Stimulated activated naive B cell treated with anti-CD40 and anti-IgM and Interleukin-4, amounts not matched to agents 10 μg/mL and 1 μg/mL and 100 μg/mL, for 72 hours (primary cell): ENCODE measurements at regions not wholly inside any gene's neighbourhood (a gene's known extent, or its start where the extent isn't known, plus 50 kb on each side); places are given as distances from the start of the nearest gene placed in this dataset.

Experiments used
- ATAC-seq, 2 donors: fragments of 150-1000 bp; cut with Tn5 transposase; replicated peaks; 2 replicates each; pipeline ENCODE4 v1.10.0; 2021; ENCODE audit warnings: moderate library complexity in 1 of 2
- DNase-seq: peaks from one replicate; pipeline ENCODE4 v3.0.0; 2021
- H3K27ac Mint-ChIP-seq: one replicate; pipeline ENCODE4 v1.8.0; 2022; ENCODE audit warnings: mild to moderate bottlenecking, mixed read lengths
- H3K27me3 Mint-ChIP-seq, 2 donors: one replicate each; pipeline ENCODE4 v1.8.0; 2022; ENCODE audit warnings: mixed read lengths in 2 of 2
- H3K36me3 Mint-ChIP-seq, 2 donors: one replicate each; pipeline ENCODE4 v1.8.0; 2022; ENCODE audit warnings: mixed read lengths in 2 of 2, mild to moderate bottlenecking in 1 of 2
- H3K4me1 Mint-ChIP-seq, 2 donors: one replicate each; pipeline ENCODE4 v1.8.0; 2022; ENCODE audit warnings: mixed read lengths in 2 of 2, mild to moderate bottlenecking in 1 of 2
- H3K4me3 Mint-ChIP-seq, 2 donors: one replicate each; pipeline ENCODE4 v1.8.0; 2022; ENCODE audit warnings: mild to moderate bottlenecking in 2 of 2, mixed read lengths in 2 of 2, moderate library complexity in 1 of 2
- H3K9me3 Mint-ChIP-seq, 2 donors: one replicate each; pipeline ENCODE4 v1.8.0; 2022; ENCODE audit warnings: mixed read lengths in 2 of 2, mild to moderate bottlenecking in 1 of 2

- no peaks in the 10 kb centered on the region for H3K9me3 Mint-ChIP-seq
- DNase-seq (no peak), ATAC-seq (no peak)
- H3K36me3 Mint-ChIP-seq: peaks cover 0 to 2% of the 10 kb centered on the region in 2 donors
- H3K4me3 Mint-ChIP-seq: no peak overlapping the region
- H3K4me1 Mint-ChIP-seq: peaks cover 6 to 8% of the 10 kb centered on the region in 2 donors
- H3K27me3 Mint-ChIP-seq: peaks cover 65 to 87% of the 10 kb centered on the region in 2 donors
- H3K27ac Mint-ChIP-seq: no peak overlapping the region
Observed at GRCh38 chr12:125193376-125194152, 128.3 kb downstream of the AACS start.

GRCh38 chr12:125194163-125194773 is 129.0 kb downstream of the AACS start:
- DNase-seq: no peak

GRCh38 chr12:125194987-125195386 is 129.8 kb downstream of the AACS start:
- H3K36me3 Mint-ChIP-seq: peaks cover 0 to 2% of the 10 kb centered on the region in 2 donors
- H3K9me3 Mint-ChIP-seq: peaks cover 0 to 1% of the 10 kb centered on the region in 2 donors
- peaks cover 61 to 85% of the 10 kb centered on the region in 2 donors for H3K27me3 Mint-ChIP-seq
- no peak overlapping the region for H3K27ac Mint-ChIP-seq
- DNase-seq (no peak), ATAC-seq (no peak)
- H3K4me3 Mint-ChIP-seq: no peak overlapping the region
- no peaks in the 10 kb centered on the region for H3K4me1 Mint-ChIP-seq

More at GRCh38 chr12:125194163-125194773, 129.0 kb downstream of the AACS start:
- Mint-ChIP-seq H3K9me3 (no peaks in the 10 kb centered on the region), H3K27ac (no peak overlapping the region), H3K4me1 (peaks cover 2% of the 10 kb centered on the region in 2 donors), H3K27me3 (peaks cover 62 to 85% of the 10 kb centered on the region in 2 donors), H3K36me3 (peaks cover 0 to 2% of the 10 kb centered on the region in 2 donors), H3K4me3 (no peak overlapping the region)
- no peak for ATAC-seq

GRCh38 chr12:125197326-125197725 is 132.1 kb downstream of the AACS start:
- Mint-ChIP-seq H3K27ac (no peak overlapping the region), H3K4me1 (no peaks in the 10 kb centered on the region), H3K27me3 (peaks cover 57 to 78% of the 10 kb centered on the region in 2 donors), H3K9me3 (peaks cover 4 to 11% of the 10 kb centered on the region in 2 donors), H3K36me3 (peaks cover 0 to under 1% of the 10 kb centered on the region in 2 donors), H3K4me3 (no peak overlapping the region)
- DNase-seq (no peak), ATAC-seq (no peak)

- Mint-ChIP-seq H3K4me1 (no peaks in the 10 kb centered on the region), H3K27me3 (peaks cover 45 to 73% of the 10 kb centered on the region in 2 donors), H3K36me3 (peaks cover 0 to 4% of the 10 kb centered on the region in 2 donors), H3K27ac (no peak overlapping the region), H3K9me3 (peaks cover 4 to 12% of the 10 kb centered on the region in 2 donors), H3K4me3 (no peak overlapping the region)
- ATAC-seq: no peak
- DNase-seq: no peak
Observed at GRCh38 chr12:125198652-125199051, 133.4 kb downstream of the AACS start.

GRCh38 chr12:125201090-125201489 is 135.9 kb downstream of the AACS start:
- ATAC-seq: no peak
- peaks cover 27 to 50% of the 10 kb centered on the region in 2 donors for H3K27me3 Mint-ChIP-seq

GRCh38 chr12:125201940-125202339 is 136.7 kb downstream of the AACS start:
- no peaks in the 10 kb centered on the region for H3K4me1 Mint-ChIP-seq
- peaks cover 4 to 12% of the 10 kb centered on the region in 2 donors for H3K9me3 Mint-ChIP-seq
- peaks cover 0 to 4% of the 10 kb centered on the region in 2 donors for H3K36me3 Mint-ChIP-seq
- no peak overlapping the region for H3K4me3 Mint-ChIP-seq
- DNase-seq (no peak), ATAC-seq (no peak)
- no peak overlapping the region for H3K27ac Mint-ChIP-seq
- peaks cover 27 to 50% of the 10 kb centered on the region in 2 donors for H3K27me3 Mint-ChIP-seq

More at GRCh38 chr12:125201090-125201489, 135.9 kb downstream of the AACS start:
- Mint-ChIP-seq H3K9me3 (peaks cover 4 to 12% of the 10 kb centered on the region in 2 donors), H3K4me3 (no peak overlapping the region), H3K27ac (no peak overlapping the region), H3K36me3 (peaks cover 0 to 4% of the 10 kb centered on the region in 2 donors), H3K4me1 (no peaks in the 10 kb centered on the region)
- no peak for DNase-seq

GRCh38 chr12:125202421-125202820 is 137.2 kb downstream of the AACS start:
- H3K4me1 Mint-ChIP-seq: no peaks in the 10 kb centered on the region
- no peak for ATAC-seq
- H3K27ac Mint-ChIP-seq: no peak overlapping the region
- H3K27me3 Mint-ChIP-seq: peaks cover 27 to 46% of the 10 kb centered on the region in 2 donors
- no peak for DNase-seq
- peaks cover 4 to 12% of the 10 kb centered on the region in 2 donors for H3K9me3 Mint-ChIP-seq
- peaks cover 0 to 4% of the 10 kb centered on the region in 2 donors for H3K36me3 Mint-ChIP-seq
- H3K4me3 Mint-ChIP-seq: no peak overlapping the region

GRCh38 chr12:125203145-125203765 is 138.0 kb downstream of the AACS start:
- Mint-ChIP-seq H3K27ac (no peak overlapping the region), H3K9me3 (peaks cover 4 to 12% of the 10 kb centered on the region in 2 donors), H3K4me1 (no peaks in the 10 kb centered on the region), H3K36me3 (peaks cover 0 to 4% of the 10 kb centered on the region in 2 donors), H3K27me3 (peaks cover 30 to 40% of the 10 kb centered on the region in 2 donors), H3K4me3 (no peak overlapping the region)
- ATAC-seq (peak in 1 of 2 donors; percentile 41), DNase-seq (no peak)

- DNase-seq (no peak), ATAC-seq (no peak)
- H3K27me3 Mint-ChIP-seq: peaks cover 34 to 38% of the 10 kb centered on the region in 2 donors
- no peak overlapping the region for H3K4me3 Mint-ChIP-seq
- no peaks in the 10 kb centered on the region for H3K4me1 Mint-ChIP-seq
- H3K27ac Mint-ChIP-seq: no peak overlapping the region
- H3K9me3 Mint-ChIP-seq: peaks cover 2 to 9% of the 10 kb centered on the region in 2 donors
- H3K36me3 Mint-ChIP-seq: peaks cover 0 to 4% of the 10 kb centered on the region in 2 donors
Observed at GRCh38 chr12:125205386-125205785, 140.2 kb downstream of the AACS start.

GRCh38 chr12:125206711-125207110 is 141.5 kb downstream of the AACS start:
- ATAC-seq: no peak
- DNase-seq: no peak
- H3K27me3 Mint-ChIP-seq: peaks cover 26 to 41% of the 10 kb centered on the region in 2 donors
- H3K36me3 Mint-ChIP-seq: peaks cover 0 to 4% of the 10 kb centered on the region in 2 donors
- no peak overlapping the region for H3K4me3 Mint-ChIP-seq
- peaks cover 0 to 7% of the 10 kb centered on the region in 2 donors for H3K9me3 Mint-ChIP-seq
- no peaks in the 10 kb centered on the region for H3K4me1 Mint-ChIP-seq
- H3K27ac Mint-ChIP-seq: no peak overlapping the region

- H3K4me3 Mint-ChIP-seq: no peak overlapping the region
- no peaks in the 10 kb centered on the region for H3K36me3 Mint-ChIP-seq
- ATAC-seq (no peak), DNase-seq (no peak)
- H3K27ac Mint-ChIP-seq: no peak overlapping the region
- H3K9me3 Mint-ChIP-seq: no peaks in the 10 kb centered on the region
- peaks cover 24 to 32% of the 10 kb centered on the region in 2 donors for H3K27me3 Mint-ChIP-seq
- no peaks in the 10 kb centered on the region for H3K4me1 Mint-ChIP-seq
Observed at GRCh38 chr12:125208334-125208733, 143.1 kb downstream of the AACS start.

- H3K9me3 Mint-ChIP-seq: no peaks in the 10 kb centered on the region
- no peak overlapping the region for H3K4me3 Mint-ChIP-seq
- H3K4me1 Mint-ChIP-seq: no peaks in the 10 kb centered on the region
- ATAC-seq (no peak), DNase-seq (no peak)
- H3K27ac Mint-ChIP-seq: no peak overlapping the region
- H3K36me3 Mint-ChIP-seq: no peaks in the 10 kb centered on the region
- H3K27me3 Mint-ChIP-seq: peaks cover 24 to 36% of the 10 kb centered on the region in 2 donors
Observed at GRCh38 chr12:125208942-125209341, 143.7 kb downstream of the AACS start.

GRCh38 chr12:125210104-125210755 is 145.0 kb downstream of the AACS start:
- no peaks in the 10 kb centered on the region for H3K36me3 Mint-ChIP-seq

More at GRCh38 chr12:125210104-125210755, 145.0 kb downstream of the AACS start:
- Mint-ChIP-seq H3K27ac (no peak overlapping the region), H3K4me3 (no peak overlapping the region), H3K9me3 (peaks cover 0 to 5% of the 10 kb centered on the region in 2 donors), H3K4me1 (no peaks in the 10 kb centered on the region), H3K27me3 (peaks cover 24 to 36% of the 10 kb centered on the region in 2 donors)
- ATAC-seq (no peak), DNase-seq (no peak)
